Motor neuron (in vitro differentiated cells): ENCODE measurements at regions not wholly inside any gene's neighbourhood (a gene's known extent, or its start where the extent isn't known, plus 50 kb on each side); places are given as distances from the start of the nearest gene placed in this dataset.

Experiments
- ATAC-seq, 8 experiments: fragments of 200-7000 bp; cut with Tn5 transposase; replicated peaks in 6 of 8; 2 replicates each; pipeline ENCODE4 v1.8.0; 2021; ENCODE audit warnings: mild to moderate bottlenecking in 8 of 8, moderate library complexity in 8 of 8
- H3K27ac ChIP-seq, 2 donors: fragments of 250-450 bp; sonication (Bioruptor Pico); 2 replicates each; pipeline ENCODE4 v1.9.0; 2021; ENCODE audit warnings: antibody characterized with exemption in 2 of 2, mild to moderate bottlenecking in 2 of 2, moderate library complexity in 1 of 2
- H3K4me1 ChIP-seq, 2 donors: fragments of 250-450 bp; sonication (Bioruptor Pico); replicated peaks in 1 of 2; 2 replicates each; pipeline ENCODE4 v1.6.1; 2021; ENCODE audit warnings: antibody characterized with exemption in 2 of 2, mild to moderate bottlenecking in 2 of 2, moderate library complexity in 1 of 2
- H3K4me3 ChIP-seq, 5 donors: fragments of 250-450 bp; sonication (Bioruptor Pico); 2 replicates each; pipeline ENCODE4 v1.9.0; 2021; ENCODE audit warnings: antibody characterized with exemption in 5 of 5, mild to moderate bottlenecking in 5 of 5, moderate library complexity in 4 of 5
- WGBS, 10 experiments: fragments of 450-650 bp; shearing (Covaris generic); methylation state at CpG; one replicate each; pipeline ENCODE4 v1.0.0; 2022; 5-methylcytosine and 5-hydroxymethylcytosine counted together
- in situ Hi-C, 9 experiments: fragments of 400-800 bp; cut with MboI; loops; one replicate each; pipeline ENCODE4 v1.15.0; 2021; ENCODE audit warnings: low sequenced_read_pairs in 9 of 9, low pct_unique_long_range_greater_than_20kb in 2 of 9; ENCODE audit not compliant: unreplicated experiment in 9 of 9

DNA sequence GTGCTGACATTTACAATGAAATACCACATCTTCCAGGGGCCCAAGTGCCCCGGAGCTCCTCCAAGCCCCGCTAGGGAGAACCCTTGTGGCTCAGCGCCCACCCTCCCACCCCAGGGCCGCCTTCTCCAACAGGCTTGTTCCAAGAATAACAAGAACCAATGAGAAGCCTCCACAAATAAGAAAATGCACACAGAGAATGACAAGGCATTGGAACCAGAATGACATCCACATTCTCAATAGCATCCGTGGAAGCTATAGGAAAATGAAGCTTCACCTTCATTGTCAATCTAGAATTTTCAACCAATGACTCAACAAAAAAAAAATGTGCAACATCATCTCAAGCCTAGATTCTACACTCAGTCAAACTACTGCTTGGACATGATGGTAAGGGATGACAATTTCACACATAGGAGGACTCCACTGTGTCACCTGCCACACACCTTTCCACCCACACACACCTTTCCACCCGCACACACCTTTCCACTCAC, 50.4 kb upstream of the PPP2R2D start:
- no peak for ATAC-seq
- 80 to 92% (median 82%) methylated on average over 1 to 2 of the region's 6 CpGs; no CpG with 5 or more reads in 6 of the 10 experiments for WGBS, 10 experiments
- H3K4me3 ChIP-seq, result no peak overlapping the region
- no peaks in the 10 kb centered on the region for H3K4me1 ChIP-seq
- in situ Hi-C loops, result loop anchor here in 2 of 9 experiments (25.0 kb wide), 3 partner anchors 488 to 1663 kb away; no protein-coding TSS in a partner anchor
- no peak overlapping the region for H3K27ac ChIP-seq
